ENCODE measurements at regions not wholly inside any gene's neighbourhood (a gene's known extent, or its start where the extent isn't known, plus 50 kb on each side); places are given as distances from the start of the nearest gene placed in this dataset.

- TF ChIP-seq CTCF (IDR thresholded peaks at IDR 0.05; ENCODE audit: insufficient read depth, low read depth, low read length) = no peak
- TF ChIP-seq EZH2 (IDR thresholded peaks at IDR 0.05; ENCODE audit: insufficient read depth, low read length) = no peak
Observed at GRCh38 chr12:84415946-84416345, 496.7 kb downstream of the SLC6A15 start.

Measured in astrocyte (in vitro differentiated cells and primary cell).